GM12875 (cell line): ENCODE measurements at regions not wholly inside any gene's neighbourhood (a gene's known extent, or its start where the extent isn't known, plus 50 kb on each side); places are given as distances from the start of the nearest gene placed in this dataset.

ENCODE experiments used
- H3K4me3 ChIP-seq: one replicate; pipeline ENCODE4 v1.5.1; 2011; ENCODE audit warnings: low read depth, low read length, control low read depth
- TF ChIP-seq, protein P1 (sequence below): IDR thresholded peaks from 2 replicates; pipeline ENCODE4 v1.5.1; 2011; ENCODE audit warnings: low read depth, mild to moderate bottlenecking, control low read depth, inconsistent platforms, low read length, moderate library complexity, borderline replicate concordance; ENCODE audit not compliant: insufficient read depth

- H3K4me3 ChIP-seq = no peak overlapping the region
- TF ChIP-seq, protein P1, sequence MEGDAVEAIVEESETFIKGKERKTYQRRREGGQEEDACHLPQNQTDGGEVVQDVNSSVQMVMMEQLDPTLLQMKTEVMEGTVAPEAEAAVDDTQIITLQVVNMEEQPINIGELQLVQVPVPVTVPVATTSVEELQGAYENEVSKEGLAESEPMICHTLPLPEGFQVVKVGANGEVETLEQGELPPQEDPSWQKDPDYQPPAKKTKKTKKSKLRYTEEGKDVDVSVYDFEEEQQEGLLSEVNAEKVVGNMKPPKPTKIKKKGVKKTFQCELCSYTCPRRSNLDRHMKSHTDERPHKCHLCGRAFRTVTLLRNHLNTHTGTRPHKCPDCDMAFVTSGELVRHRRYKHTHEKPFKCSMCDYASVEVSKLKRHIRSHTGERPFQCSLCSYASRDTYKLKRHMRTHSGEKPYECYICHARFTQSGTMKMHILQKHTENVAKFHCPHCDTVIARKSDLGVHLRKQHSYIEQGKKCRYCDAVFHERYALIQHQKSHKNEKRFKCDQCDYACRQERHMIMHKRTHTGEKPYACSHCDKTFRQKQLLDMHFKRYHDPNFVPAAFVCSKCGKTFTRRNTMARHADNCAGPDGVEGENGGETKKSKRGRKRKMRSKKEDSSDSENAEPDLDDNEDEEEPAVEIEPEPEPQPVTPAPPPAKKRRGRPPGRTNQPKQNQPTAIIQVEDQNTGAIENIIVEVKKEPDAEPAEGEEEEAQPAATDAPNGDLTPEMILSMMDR = no peak
Measured at GRCh38 chr10:29839826-29840515, 205.2 kb upstream of the SVIL start.

GRCh38 chr10:29838539-29838938 is 203.8 kb upstream of the SVIL start:
- H3K4me3 ChIP-seq = no peak overlapping the region
- TF ChIP-seq, protein P1 = no peak

- no peak overlapping the region for H3K4me3 ChIP-seq
- TF ChIP-seq, protein P1 = no peak
Measured at GRCh38 chr10:29837586-29837985, 202.8 kb upstream of the SVIL start.

- TF ChIP-seq, protein P1 = no peak
- no peak overlapping the region for H3K4me3 ChIP-seq
Measured at GRCh38 chr10:29836396-29836795, 201.6 kb upstream of the SVIL start.

DNA sequence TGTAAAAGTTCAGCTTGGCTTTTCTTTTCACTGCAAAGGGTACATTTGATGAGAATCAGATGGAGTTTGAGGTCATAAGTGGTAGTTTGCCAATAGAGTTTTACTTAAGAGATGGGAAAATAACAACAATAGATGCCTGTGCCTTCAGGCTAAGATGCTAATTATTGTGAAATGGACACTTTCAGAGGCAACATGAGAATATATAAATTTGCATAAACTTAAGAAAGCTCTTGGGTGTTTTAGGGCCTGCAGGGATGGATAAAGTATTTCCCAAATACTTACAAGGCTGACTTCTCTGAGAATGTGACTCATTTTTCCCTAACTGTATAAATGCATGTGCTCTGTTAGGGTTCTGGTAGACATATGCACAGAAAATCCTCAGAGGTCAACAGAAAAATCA is 200.3 kb upstream of the SVIL start:
- TF ChIP-seq, protein P1 = no peak
- H3K4me3 ChIP-seq = no peak overlapping the region

DNA sequence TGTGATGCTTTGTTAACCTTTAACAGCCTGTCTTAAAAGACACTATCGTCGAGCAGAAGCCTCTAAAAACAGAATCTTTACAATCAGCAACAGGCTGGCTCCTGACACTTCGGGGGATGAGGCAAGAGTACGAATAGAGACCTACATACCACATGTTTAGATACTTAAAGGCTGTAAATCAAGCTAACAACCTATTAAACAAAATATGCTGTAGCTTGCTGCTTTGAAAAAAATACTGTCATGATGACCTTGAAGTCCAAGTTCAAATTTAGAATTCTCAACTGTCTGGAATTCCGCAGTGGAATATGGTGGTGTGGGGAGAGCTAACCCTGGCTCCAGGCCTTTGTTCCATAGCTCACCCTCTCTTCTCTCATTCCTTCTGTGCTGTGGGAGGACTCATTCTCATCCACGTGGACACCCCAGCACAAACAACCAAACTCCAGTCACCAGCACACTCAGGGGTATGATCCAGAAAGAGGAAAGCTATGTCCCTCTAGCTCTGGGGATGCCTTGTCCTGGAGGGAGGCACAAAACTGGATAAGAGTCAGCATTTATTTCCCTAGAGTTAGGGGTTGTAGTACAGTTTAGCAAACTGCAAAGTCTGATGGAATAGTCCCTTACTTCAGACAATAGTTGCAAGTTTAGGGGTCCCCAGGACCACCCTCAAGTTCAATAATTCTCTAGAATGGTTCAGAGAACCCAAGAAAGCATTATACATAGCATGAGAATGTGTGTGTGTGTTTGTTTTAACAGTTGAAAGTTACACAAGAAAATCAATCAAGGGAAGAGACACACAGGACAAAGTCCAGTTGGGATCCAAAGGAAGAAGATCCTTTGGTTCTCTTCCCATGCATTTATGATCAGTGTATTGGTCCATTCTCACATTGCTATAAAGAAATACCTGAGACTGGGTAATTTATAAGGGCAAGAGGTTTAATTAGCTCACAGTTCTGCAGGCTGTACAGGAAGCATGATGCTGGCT is 196.1 kb upstream of the SVIL start:
- no peak overlapping the region for H3K4me3 ChIP-seq
- TF ChIP-seq, protein P1 = no peak
